Kidney epithelial cell (primary cell): ENCODE measurements at regions not wholly inside any gene's neighbourhood (a gene's known extent, or its start where the extent isn't known, plus 50 kb on each side); places are given as distances from the start of the nearest gene placed in this dataset.

ENCODE experiments used
- DNase-seq: peaks from one replicate; pipeline ENCODE4 v3.0.0-alpha.2; 2010; ENCODE audit warnings: low read depth
- H3K27me3 ChIP-seq: 2 replicates; pipeline ENCODE4 v1.6.0; 2011; ENCODE audit warnings: low read length; ENCODE audit not compliant: control insufficient read depth, insufficient read depth
- H3K36me3 ChIP-seq: 2 replicates; pipeline ENCODE4 v1.5.1; 2011; ENCODE audit warnings: low read length; ENCODE audit not compliant: control insufficient read depth, insufficient read depth
- H3K4me3 ChIP-seq: 2 replicates; pipeline ENCODE4 v1.5.1; 2011; ENCODE audit warnings: low read depth, mild to moderate bottlenecking, control low read depth, low read length
- CTCF ChIP-seq: IDR thresholded peaks from 2 replicates; pipeline ENCODE4 v1.5.1; 2011; ENCODE audit warnings: mild to moderate bottlenecking, moderate library complexity, low read length, control low read depth, inconsistent platforms; ENCODE audit not compliant: insufficient read depth, poor library complexity, severe bottlenecking

GRCh38 chr17:14791221-14791620 lies 473.9 kb downstream of the PMP22 start:
- Histone ChIP-seq H3K4me3 (no peak overlapping the region), H3K36me3 (no peaks in the 10 kb centered on the region), H3K27me3 (no peaks in the 10 kb centered on the region)
- DNase-seq, result no peak
- TF ChIP-seq CTCF, result no peak

- no peak for DNase-seq
- no peak overlapping the region for H3K4me3 ChIP-seq
- H3K27me3 ChIP-seq, result no peaks in the 10 kb centered on the region
- TF ChIP-seq CTCF, result no peak
- H3K36me3 ChIP-seq, result no peaks in the 10 kb centered on the region
These were observed 474.6 kb downstream of the PMP22 start for GRCh38 chr17:14790521-14790920.

- TF ChIP-seq CTCF, result no peak
- H3K27me3 ChIP-seq, result no peaks in the 10 kb centered on the region
- DNase-seq, result no peak
- no peaks in the 10 kb centered on the region for H3K36me3 ChIP-seq
- no peak overlapping the region for H3K4me3 ChIP-seq
These were observed 480.0 kb downstream of the PMP22 start for GRCh38 chr17:14784997-14785696.

- H3K36me3 ChIP-seq, result no peaks in the 10 kb centered on the region
- TF ChIP-seq CTCF, result no peak
- H3K27me3 ChIP-seq, result no peaks in the 10 kb centered on the region
- no peak overlapping the region for H3K4me3 ChIP-seq
- no peak for DNase-seq
These were observed 480.2 kb downstream of the HS3ST3B1 start for GRCh38 chr17:14781123-14781522.

- Histone ChIP-seq H3K4me3 (no peak overlapping the region), H3K27me3 (no peaks in the 10 kb centered on the region), H3K36me3 (no peaks in the 10 kb centered on the region)
- no peak for DNase-seq
- no peak for TF ChIP-seq CTCF
These were observed 479.3 kb downstream of the HS3ST3B1 start for GRCh38 chr17:14780097-14780651.

- TF ChIP-seq CTCF, result no peak
- no peak for DNase-seq
- Histone ChIP-seq H3K4me3 (no peak overlapping the region), H3K36me3 (no peaks in the 10 kb centered on the region), H3K27me3 (no peaks in the 10 kb centered on the region)
These were observed 478.4 kb downstream of the HS3ST3B1 start for GRCh38 chr17:14779241-14779640.
